Neural progenitor cell (in vitro differentiated cells): ENCODE measurements at regions not wholly inside any gene's neighbourhood (a gene's known extent, or its start where the extent isn't known, plus 50 kb on each side); places are given as distances from the start of the nearest gene placed in this dataset.

Experiments
- CTCF ChIP-seq: fragments of 200-600 bp; sonication (generic); IDR thresholded peaks from 2 replicates; pipeline ENCODE4 v1.5.1; 2017; ENCODE audit warnings: antibody characterized with exemption, mild to moderate bottlenecking
- EZH2 ChIP-seq: fragments of 200-600 bp; sonication (generic); IDR thresholded peaks from 2 replicates; pipeline ENCODE4 v1.6.1; 2017; ENCODE audit warnings: antibody characterized with exemption, mild to moderate bottlenecking, moderate library complexity

- TF ChIP-seq CTCF (no peak), EZH2 (no peak)
These were observed 201.3 kb upstream of the IL12B start for GRCh38 chr5:159531554-159532105.
